K562 (cell line): ENCODE measurements at regions not wholly inside any gene's neighbourhood (a gene's known extent, or its start where the extent isn't known, plus 50 kb on each side); places are given as distances from the start of the nearest gene placed in this dataset.

ENCODE experiments used
- ATAC-seq: fragments of 200-7000 bp; cut with Tn5 transposase; 3 replicates; pipeline ENCODE4 v1.9.1; 2020; ENCODE audit warnings: moderate library complexity
- BruUV-seq: library from RNA; stranded (reverse); fragments of 400-500 nt; replicated peaks from 2 replicates; lab custom pipeline; 2021; lab: Mats Ljungman, UMichigan
- CTCF ChIA-PET: fragments of 300-600 bp; formaldehyde crosslinking; extraction: SDS; loops from one replicate; lab custom pipeline; 2021; ENCODE audit warnings: low intra/inter-chr PET ratio; lab: Yijun Ruan, JAX
- POLR2A ChIA-PET: fragments of 300-600, 350-650 bp; sonication (Branson Sonifier 250); formaldehyde crosslinking; extraction: SDS; loops from one replicate; lab custom pipeline; 2021; ENCODE audit warnings: antibody characterized with exemption, inconsistent platforms; lab: Yijun Ruan, JAX
- DNase-seq, 4 experiments: peaks; one replicate each; pipeline versions ENCODE4 v3.0.0 to v3.0.0-alpha.2; 2011 to 2018; ENCODE audit warnings: low spot score in 3 of 4, mixed read lengths in 3 of 4; ENCODE audit errors: extremely low read depth in 1 of 4
- FAIRE-seq: peaks from 2 replicates; lab custom pipeline; 2011; peaks lifted over from hg19 to GRCh38; lab: Jason Lieb, UNC
- H2AFZ ChIP-seq: 2 replicates; pipeline ENCODE4 v1.6.0; 2011; ENCODE audit warnings: low read depth, low read length, control low read depth, inconsistent platforms
- H3K27ac ChIP-seq: fragments of 200-600 bp; 3 replicates; pipeline ENCODE4 v1.8.0; 2011; ENCODE audit warnings: low read depth, mild to moderate bottlenecking, control low read depth, inconsistent platforms, low read length, moderate library complexity, mixed read lengths; ENCODE audit errors: extremely low read depth
- H3K27me3 ChIP-seq, 2 experiments: fragments of 300-600 bp in 1 of 2; 2 replicates in 1 of 2; 3 replicates in 1 of 2; pipeline versions ENCODE4 v1.6.0 to v1.8.0; 2011; ENCODE audit warnings: inconsistent platforms in 2 of 2, low read length in 2 of 2, mild to moderate bottlenecking in 1 of 2, mixed read lengths in 1 of 2, moderate library complexity in 1 of 2; ENCODE audit not compliant: control insufficient read depth in 2 of 2, insufficient read depth in 2 of 2
- H3K36me3 ChIP-seq: fragments of 300-600 bp; 3 replicates; pipeline ENCODE4 v1.8.0; 2011; ENCODE audit warnings: mild to moderate bottlenecking, low read length, inconsistent platforms; ENCODE audit not compliant: control insufficient read depth, insufficient read depth
- H3K4me1 ChIP-seq, 2 experiments: fragments of 200-600 bp in 1 of 2; replicated peaks in 1 of 2; 2 replicates in 1 of 2; 3 replicates in 1 of 2; pipeline versions ENCODE4 v1.5.1 to v1.8.0; 2011; ENCODE audit warnings: inconsistent platforms in 2 of 2, low read length in 2 of 2, mild to moderate bottlenecking in 1 of 2, mixed read lengths in 1 of 2, moderate library complexity in 1 of 2; ENCODE audit not compliant: control insufficient read depth in 2 of 2, insufficient read depth in 2 of 2
- H3K4me2 ChIP-seq: 2 replicates; pipeline ENCODE4 v1.6.1; 2011; ENCODE audit warnings: low read length, control low read depth, inconsistent platforms, mixed read lengths; ENCODE audit not compliant: insufficient read depth
- H3K4me3 ChIP-seq: fragments of 200-600 bp; sonication (generic), shearing (Covaris generic); 2 replicates; pipeline ENCODE4 v1.5.1; 2016; ENCODE audit warnings: control low read depth, inconsistent platforms
- H3K79me2 ChIP-seq: fragments of 200-600 bp; 3 replicates; pipeline ENCODE4 v1.8.0; 2011; ENCODE audit warnings: low read length, inconsistent platforms; ENCODE audit not compliant: control insufficient read depth, insufficient read depth
- H3K9ac ChIP-seq, 2 experiments: 2 replicates each; pipeline versions ENCODE4 v1.6.0 to v1.6.1; 2011; ENCODE audit warnings: low read depth in 2 of 2, low read length in 2 of 2, control low read depth in 1 of 2, inconsistent platforms in 1 of 2, mild to moderate bottlenecking in 1 of 2, mixed read lengths in 1 of 2; ENCODE audit not compliant: insufficient read depth in 1 of 2
- H3K9me1 ChIP-seq: one replicate; pipeline ENCODE4 v1.6.0; 2011; ENCODE audit warnings: inconsistent platforms, mild to moderate bottlenecking, low read length, moderate library complexity; ENCODE audit not compliant: control insufficient read depth, insufficient read depth
- H3K9me3 ChIP-seq: replicated peaks from 2 replicates; pipeline ENCODE4 v1.5.1; 2011; ENCODE audit warnings: low read depth, low read length, inconsistent platforms; ENCODE audit not compliant: control insufficient read depth, insufficient read depth
- H4K20me1 ChIP-seq: replicated peaks from 2 replicates; pipeline ENCODE4 v1.6.1; 2011; ENCODE audit warnings: low read length, inconsistent platforms, mixed read lengths; ENCODE audit not compliant: control insufficient read depth, insufficient read depth
- E2F5 ChIP-seq: sonication (generic); formaldehyde crosslinking; IDR thresholded peaks from 2 replicates; pipeline ENCODE4 v1.8.0; 2022; ENCODE audit warnings: mild to moderate bottlenecking, missing genetic modification reagents
- KDM2B ChIP-seq: fragments of 250-450 bp; sonication (Bioruptor Pico); IDR thresholded peaks from 2 replicates; pipeline ENCODE4 v1.8.0; 2021; ENCODE audit warnings: mild to moderate bottlenecking, moderate library complexity
- LARP7 ChIP-seq: fragments of 450-650 bp; IDR thresholded peaks from 2 replicates; pipeline ENCODE4 v1.6.1; 2016
- MTF1 ChIP-seq: fragments of 250-450 bp; sonication (Bioruptor Pico); IDR thresholded peaks from 2 replicates; pipeline ENCODE4 v1.9.0; 2021; ENCODE audit warnings: moderate library complexity, mild to moderate bottlenecking, inconsistent platforms, borderline replicate concordance
- SRF ChIP-seq, 2 experiments: fragments of 250-450, 450-650 bp in 1 of 2; sonication (Bioruptor Pico) in 1 of 2; sonication (generic) in 1 of 2; formaldehyde crosslinking; IDR thresholded peaks; 2 replicates each; pipeline versions ENCODE4 v1.5.0 to v1.5.1; 2020 to 2022; ENCODE audit warnings: mild to moderate bottlenecking in 1 of 2, missing genetic modification reagents in 1 of 2
- TEAD4 ChIP-seq, 2 experiments: sonication (generic) in 1 of 2; formaldehyde crosslinking in 1 of 2; IDR thresholded peaks; 2 replicates each; pipeline versions ENCODE4 v1.6.1 to v1.8.0; 2012 to 2022; ENCODE audit warnings: borderline replicate concordance in 1 of 2, inconsistent platforms in 1 of 2, low read length in 1 of 2, mild to moderate bottlenecking in 1 of 2, missing genetic modification reagents in 1 of 2
- ZNF76 ChIP-seq: fragments of 250-450 bp; sonication (Bioruptor Pico); IDR thresholded peaks from 2 replicates; pipeline ENCODE4 v1.4.0; 2020; ENCODE audit warnings: mild to moderate bottlenecking, moderate library complexity, borderline replicate concordance
- WGBS: fragments of 100-300 bp; shearing (Covaris generic); methylation state at CpG from one replicate; pipeline ENCODE4 v1.1.6; 2016; ENCODE audit warnings: low coverage, mixed read lengths; ENCODE audit not compliant: insufficient coverage; ENCODE audit errors: missing lambda C conversion rate; 5-methylcytosine and 5-hydroxymethylcytosine counted together
- in situ Hi-C: fragments of 300-500 bp; cut with MboI; formaldehyde crosslinking; loops from 4 replicates; pipeline ENCODE4 v1.15.0; 2018; ENCODE audit warnings: inconsistent platforms, mixed read lengths
- intact Hi-C: fragments of 100-400 bp; cut with micrococcal nuclease; formaldehyde crosslinking; loops from 2 replicates; pipeline ENCODE4 v1.14.2; 2022

DNA sequence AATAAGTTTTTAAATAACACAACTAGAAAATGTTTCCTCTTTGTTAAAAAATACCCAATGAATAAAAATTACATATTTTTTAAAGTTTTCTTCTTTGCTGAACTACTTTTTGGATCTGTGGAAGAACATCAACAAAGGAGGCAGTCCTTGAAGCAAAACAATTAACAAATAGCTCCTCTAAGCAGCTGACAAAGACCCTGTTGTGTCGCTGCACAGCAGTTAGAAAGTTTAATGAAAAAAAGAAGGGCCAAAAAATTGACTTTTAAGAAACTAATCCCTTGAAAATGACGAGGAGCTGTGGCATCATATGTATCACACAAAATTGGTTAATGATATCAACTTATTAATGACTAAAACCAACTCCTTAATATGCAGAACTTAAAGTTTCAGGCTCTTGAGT is 72.1 kb downstream of the SLITRK1 start:
- Histone ChIP-seq H2AFZ (no peak overlapping the region), H3K4me2 (no peak overlapping the region), H3K9me1 (no peaks in the 10 kb centered on the region), H3K79me2 (no peaks in the 10 kb centered on the region), H4K20me1 (no peaks in the 10 kb centered on the region), H3K36me3 (no peaks in the 10 kb centered on the region), H3K4me1 (no peaks in the 10 kb centered on the region), H3K27ac (no peak overlapping the region), H3K9ac (no peak overlapping the region), H3K27me3 (no peaks in the 10 kb centered on the region), H3K9me3 (no peaks in the 10 kb centered on the region), H3K4me3 (no peak overlapping the region)
- no TSS peak for BruUV-seq
- 0% methylated on average over 1 of the region's 2 CpGs for WGBS
- POLR2A ChIA-PET: no interaction called here
- DNase-seq (no peak), ATAC-seq (no peak), FAIRE-seq (no peak)
- intact Hi-C loops (no loop called here), in situ Hi-C loops (no loop called here)
- TF ChIP-seq SRF (CRISPR knock-in tag; IDR thresholded peaks at IDR 0.05) (no peak), MTF1 (CRISPR knock-in tag) (no peak), TEAD4 (IDR thresholded peaks at IDR 0.05; ENCODE audit: low read length) (no peak), TEAD4 (CRISPR knock-in tag; IDR thresholded peaks at IDR 0.05; ENCODE audit: borderline replicate concordance) (no peak), E2F5 (no peak), ZNF76 (CRISPR knock-in tag) (no peak), KDM2B (CRISPR knock-in tag) (no peak), LARP7 (no peak)
- CTCF ChIA-PET: no interaction called here
